HT1080 (cell line): ENCODE measurements at regions not wholly inside any gene's neighbourhood (a gene's known extent, or its start where the extent isn't known, plus 50 kb on each side); places are given as distances from the start of the nearest gene placed in this dataset.

Source experiments
- DNase-seq: peaks from one replicate; pipeline ENCODE4 v3.0.0-alpha.2; 2015; ENCODE audit warnings: low read depth

- DNase-seq = no peak
Observed at GRCh38 chr7:20932785-20933527, 146.3 kb upstream of the SP8 start.

GRCh38 chr7:20945451-20945850 is 158.8 kb upstream of the SP8 start:
- DNase-seq = no peak

DNA sequence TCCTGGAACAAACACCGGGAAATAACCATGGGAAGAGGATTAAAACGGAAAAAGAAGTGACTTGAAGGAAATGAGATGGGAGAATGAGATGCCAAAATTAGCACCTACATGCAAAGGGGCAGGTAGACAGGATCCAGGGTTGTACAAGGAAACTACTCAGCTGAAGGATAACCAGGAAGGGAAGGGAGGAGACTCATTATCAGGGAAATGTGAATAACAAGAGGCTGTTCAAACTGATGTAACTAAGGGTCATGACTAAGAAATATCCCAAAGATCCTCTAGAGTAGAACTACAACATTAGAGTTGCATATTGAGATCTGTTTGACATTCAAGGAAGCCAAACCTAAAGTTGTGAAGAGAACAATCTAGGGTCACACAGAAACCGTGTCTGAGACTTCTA is 166.2 kb upstream of the SP8 start:
- no peak for DNase-seq

- DNase-seq = no peak
Observed at GRCh38 chr7:20954711-20955619, 168.3 kb upstream of the SP8 start.

DNA sequence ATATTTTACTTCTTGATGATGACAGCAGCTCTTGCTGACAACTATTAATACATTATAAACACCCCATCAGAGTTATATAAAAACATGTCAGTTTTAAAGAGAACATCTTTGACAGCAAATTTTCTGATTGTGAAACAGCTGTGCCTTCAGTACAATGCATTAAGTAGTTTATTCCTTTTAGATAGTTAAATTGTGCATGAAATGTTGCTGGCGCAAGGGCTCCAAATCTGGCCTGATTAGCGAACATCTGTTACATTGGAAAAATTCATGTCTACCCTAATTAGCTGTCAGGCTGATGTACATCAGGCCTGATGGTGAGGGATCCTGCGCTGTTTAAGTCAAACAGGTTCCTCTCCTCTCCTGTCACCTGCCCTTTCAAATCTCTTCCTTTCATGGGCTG is 171.9 kb upstream of the SP8 start:
- DNase-seq = no peak

DNA sequence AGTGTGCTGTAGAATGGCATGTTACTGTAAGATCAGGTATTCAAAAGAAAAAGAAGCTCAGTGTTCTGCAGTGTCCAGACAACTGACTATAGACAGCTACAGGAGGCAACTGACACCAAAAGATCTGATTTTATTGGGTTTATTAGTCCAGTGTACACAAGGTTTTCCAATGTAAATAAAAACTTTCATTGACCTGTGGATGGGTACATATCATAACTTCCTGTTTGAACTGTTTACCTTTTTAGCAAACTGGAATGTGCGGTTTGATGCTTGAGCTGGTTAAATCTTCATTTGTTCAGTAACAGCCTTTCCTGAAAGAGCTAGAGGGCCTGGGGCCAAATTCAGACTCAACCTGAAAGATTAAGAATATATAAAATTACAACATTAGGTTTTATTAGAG is 172.6 kb upstream of the SP8 start:
- no peak for DNase-seq

DNA sequence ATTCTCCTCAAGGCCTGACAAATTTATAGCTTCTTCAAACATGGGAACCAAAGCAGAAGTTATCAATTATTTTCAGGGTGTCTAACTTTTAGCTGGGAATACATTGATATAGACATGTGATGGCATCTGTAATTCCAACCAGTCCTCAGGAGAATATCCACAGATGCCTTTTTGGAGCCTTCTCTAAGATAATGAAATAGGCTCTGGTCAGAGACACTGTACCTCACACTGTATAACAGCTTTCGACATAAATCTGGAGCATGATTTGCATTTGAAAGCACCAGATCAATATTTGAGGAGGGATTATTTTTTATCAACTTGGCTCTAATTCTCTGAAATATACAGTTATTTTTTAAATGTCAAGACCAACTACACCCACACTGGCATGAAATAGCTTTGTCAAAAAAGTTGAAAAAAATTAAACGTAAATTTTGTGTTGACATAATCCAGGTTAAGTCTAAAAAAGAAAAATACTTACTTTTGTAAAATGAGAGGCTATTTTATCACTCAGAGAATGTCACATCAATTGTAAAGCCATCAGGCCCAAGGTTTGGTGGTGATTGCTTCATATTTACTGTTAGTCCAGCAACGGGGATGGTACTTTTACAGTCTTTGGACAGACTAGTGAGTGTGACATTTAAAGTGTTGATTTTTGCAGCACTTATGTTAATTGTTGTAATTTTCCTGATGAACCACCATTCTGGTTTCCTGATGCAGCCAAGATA is 177.0 kb upstream of the SP8 start:
- DNase-seq = no peak

DNA sequence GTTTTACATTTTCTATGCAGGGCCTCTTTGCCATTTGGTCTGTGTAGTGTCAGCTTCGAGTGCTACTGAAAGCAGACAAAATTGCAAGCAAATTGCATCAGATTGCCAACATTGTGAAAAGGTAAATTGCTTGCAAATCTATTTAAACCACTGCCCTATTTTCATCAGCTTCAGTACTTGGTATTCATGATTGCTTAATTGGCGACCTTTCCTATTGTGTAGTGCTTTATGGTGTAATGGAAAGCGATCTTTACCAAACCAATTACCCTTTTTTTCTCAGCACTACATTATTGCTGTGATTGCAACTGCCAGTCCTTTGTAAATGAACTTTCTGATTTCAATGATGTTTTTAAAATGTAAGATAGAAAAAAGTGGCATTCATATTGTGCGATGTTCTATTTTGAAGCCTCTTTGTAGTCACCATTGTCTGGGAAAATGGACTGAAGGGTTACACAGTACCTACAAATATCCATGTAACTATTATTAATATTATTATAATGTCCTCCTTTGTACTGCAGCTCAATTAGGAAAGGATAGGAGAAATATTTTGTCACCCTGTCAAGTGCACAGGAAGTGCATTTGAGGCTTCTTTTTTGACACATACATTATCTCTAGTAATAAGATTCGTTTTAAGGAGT is 177.7 kb upstream of the SP8 start:
- DNase-seq = no peak

DNA sequence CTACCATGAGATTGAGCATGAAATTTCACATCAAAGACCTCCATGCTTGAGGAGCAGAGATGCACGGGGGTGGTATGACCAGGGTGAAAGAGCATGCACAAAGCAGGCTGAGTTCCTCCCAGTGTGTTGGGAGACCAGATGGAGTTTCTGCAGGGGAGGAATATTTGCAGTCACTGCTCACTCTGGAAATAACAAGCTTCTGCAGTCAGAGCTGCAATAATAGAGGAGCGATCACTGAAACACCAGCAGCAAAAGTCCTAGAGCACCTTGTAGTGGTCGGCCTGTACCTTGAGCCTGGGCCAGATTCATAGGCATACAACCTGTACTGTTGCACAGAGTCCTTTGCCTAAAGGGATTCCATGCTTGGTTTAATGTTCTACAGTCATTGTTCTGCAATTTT is 184.5 kb upstream of the SP8 start:
- no peak for DNase-seq

- DNase-seq = no peak
Observed at GRCh38 chr7:20980232-20980631, 193.5 kb upstream of the SP8 start.

- DNase-seq = no peak
Observed at GRCh38 chr7:20980668-20981264, 194.1 kb upstream of the SP8 start.

DNA sequence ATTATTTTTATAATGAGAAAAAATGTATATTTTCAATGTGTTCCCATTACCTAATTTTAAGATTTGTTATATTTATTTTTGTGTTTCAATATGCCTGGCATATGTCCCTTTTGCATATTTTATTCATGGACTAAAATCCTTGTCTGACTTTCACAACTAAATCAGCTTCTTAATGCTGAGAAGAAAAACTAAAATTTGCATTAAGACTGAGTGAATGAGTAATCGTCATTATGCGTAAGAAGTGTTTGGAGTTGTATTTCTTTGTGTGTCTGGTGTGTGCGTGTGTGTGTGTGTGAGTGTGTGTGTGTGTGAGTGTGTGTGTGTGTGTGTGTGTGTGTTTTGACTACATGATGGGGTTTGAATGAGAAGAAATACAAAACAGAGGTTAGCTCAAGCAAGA is 201.7 kb upstream of the SP8 start:
- DNase-seq = no peak

DNA sequence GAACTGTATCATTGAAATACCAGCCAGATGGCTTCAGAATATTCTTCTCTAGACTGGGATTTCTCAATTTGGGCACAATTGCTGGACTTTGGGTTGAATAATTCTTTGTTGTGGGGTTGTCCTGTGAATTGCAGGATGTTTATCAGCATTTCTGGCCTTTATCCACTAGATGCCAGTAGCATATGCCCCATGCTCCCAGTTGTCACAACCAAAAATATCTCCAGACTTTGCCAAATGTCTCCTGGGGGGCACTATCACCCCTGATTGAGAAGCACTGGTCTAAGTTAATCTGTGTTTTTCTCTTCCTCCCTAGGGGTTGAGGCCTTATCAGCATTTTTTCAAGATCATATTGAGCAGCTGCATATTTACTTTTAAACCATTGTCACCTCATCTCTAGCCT is 204.9 kb upstream of the SP8 start:
- DNase-seq = no peak

DNA sequence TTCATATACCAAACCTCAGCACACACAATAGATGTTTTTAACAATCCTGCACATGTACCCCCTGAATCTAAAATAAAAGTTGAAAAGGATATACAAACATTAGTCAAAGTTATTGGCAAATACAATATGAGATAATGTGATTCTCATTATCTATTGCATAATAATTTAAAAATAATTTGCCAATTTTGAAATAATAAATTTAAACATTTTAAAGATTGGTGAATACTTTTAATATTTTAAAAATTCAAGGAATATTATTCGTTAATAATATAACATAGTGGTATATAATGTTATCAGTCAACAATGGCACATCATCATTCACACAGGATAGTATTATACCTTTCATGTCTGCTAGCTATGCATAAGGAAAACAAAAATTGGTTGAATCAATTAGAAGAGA is 207.0 kb upstream of the SP8 start:
- DNase-seq = no peak

DNA sequence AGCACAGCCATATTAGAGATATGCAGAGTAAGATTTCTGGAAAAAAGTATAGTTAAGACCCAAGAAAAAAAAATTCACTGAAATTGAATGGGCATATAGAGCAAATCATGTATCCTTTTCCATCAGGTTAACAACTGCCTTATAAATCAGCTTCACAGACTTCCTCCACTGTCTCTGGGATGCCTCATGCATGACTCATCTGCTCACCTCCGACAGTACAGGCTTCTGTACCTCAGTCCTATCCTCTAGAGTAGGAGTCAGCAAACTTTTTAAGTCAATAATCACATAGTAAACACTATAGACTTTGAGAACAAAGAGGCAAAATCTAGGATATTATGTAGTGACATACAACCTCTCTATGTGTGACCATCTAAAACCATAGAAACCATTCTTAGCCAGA is 211.6 kb upstream of the SP8 start:
- peak; percentile 32 for DNase-seq

DNA sequence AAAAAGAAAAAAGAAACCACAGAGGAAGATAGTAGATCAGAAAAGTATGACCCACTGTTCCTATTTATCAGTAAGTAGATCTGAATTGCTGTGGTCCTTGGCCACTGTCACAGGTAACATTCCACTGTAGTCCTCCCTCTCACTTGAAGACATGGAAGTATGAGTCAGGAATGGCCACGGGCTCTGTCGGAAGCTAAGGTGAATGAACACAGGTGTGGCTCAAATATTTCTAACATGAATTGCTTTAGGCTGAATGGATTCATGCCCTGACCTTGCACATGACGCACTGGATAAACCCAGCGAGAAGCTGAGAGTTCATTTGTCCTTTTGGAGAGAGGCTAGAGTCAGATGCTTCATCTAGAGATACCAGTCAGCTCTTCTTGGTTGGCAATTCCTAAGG is 224.5 kb upstream of the SP8 start:
- no peak for DNase-seq

GRCh38 chr7:21013765-21014539 is 227.3 kb upstream of the SP8 start:
- DNase-seq = no peak

DNA sequence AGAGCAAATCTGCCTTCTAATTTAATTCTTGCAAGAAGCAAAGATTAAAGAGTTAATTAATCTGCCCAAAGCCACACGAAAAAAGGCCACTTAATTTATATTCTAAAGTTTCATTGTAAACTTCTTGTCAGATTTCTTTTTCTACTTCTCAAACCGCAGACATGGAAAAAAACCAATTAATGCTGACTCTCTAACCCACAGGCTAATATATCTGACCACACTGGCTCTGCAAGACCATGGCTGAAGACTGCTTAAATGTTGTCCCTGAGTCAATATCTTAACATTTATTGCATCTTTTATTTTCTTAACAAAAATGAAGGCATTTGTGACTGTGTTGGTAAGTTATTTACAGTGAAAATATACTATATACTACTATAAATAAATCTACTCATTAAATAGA is 234.0 kb upstream of the SP8 start:
- no peak for DNase-seq

DNA sequence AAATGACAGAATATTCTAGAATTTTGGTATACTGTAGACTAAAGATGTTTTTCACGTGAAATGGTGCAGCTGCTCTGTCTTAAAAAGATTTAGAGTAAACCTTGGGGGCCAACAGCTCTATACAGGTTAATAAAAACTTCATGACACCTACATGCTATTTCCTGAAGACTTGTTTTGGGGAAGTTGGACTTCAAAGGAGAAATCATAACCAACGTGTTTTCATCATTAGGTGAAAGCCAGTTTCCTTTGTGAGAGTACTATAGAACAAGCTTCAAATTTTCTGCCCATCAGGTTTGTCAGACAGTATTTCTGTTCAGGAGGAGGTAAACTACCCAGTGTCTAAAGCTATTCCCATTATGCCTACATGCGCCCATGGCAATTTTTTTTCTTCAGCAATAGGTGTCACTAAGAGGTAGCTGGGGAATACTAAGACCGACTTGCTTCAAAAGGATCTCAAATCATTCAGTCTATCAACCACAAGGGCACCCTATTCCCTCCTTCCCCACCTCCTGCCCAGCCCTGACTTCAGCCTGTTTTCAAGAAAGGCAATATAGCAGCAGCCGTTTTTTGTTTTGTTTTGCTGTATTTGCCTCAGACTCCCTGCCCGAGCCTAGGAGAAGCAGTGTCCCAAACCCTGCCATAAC is 237.3 kb upstream of the SP8 start:
- no peak for DNase-seq

DNA sequence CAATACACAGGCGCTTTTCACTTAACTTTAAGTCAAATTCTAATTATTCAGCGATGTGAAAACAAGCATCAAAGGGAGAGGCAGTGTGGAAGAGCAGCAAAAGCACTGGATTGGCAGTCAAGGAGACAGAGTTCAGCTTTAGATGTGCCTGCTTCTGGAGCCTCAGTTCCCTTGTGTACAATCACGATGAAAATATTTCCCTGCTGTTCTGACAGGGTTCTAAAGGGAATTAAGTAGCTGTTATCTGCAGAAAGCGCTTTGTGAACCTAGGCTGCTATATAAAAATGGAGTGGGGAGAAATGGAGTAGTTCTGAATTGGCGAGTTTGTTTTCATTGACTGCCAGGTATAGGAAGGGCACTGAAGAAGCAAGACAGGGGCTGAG is 237.8 kb upstream of the SP8 start:
- no peak for DNase-seq
